Transverse colon (tissue), 4 donors: ENCODE measurements at regions not wholly inside any gene's neighbourhood (a gene's known extent, or its start where the extent isn't known, plus 50 kb on each side); places are given as distances from the start of the nearest gene placed in this dataset.
"Not testable (repeated sequence)": the region's sequence is repeated elsewhere in the genome, so short reads cannot be mapped to it uniquely, and the experiment has no call there.

Experiments
- DNase-seq: peaks from one replicate; pipeline ENCODE4 v3.0.0-alpha.2; 2019
- H3K27ac ChIP-seq, 4 donors: fragments of 200-600 bp; sonication (generic); 2 replicates each; pipeline ENCODE4 v1.5.1; 2016 to 2018; ENCODE audit warnings: inconsistent platforms in 4 of 4
- H3K27me3 ChIP-seq: fragments of 200-600 bp; sonication (generic); 2 replicates; pipeline ENCODE4 v1.5.1; 2017; ENCODE audit warnings: inconsistent platforms
- H3K36me3 ChIP-seq, 4 donors: fragments of 200-600 bp; sonication (generic); 2 replicates each; pipeline ENCODE4 v1.5.1; 2017 to 2019; ENCODE audit warnings: inconsistent platforms in 4 of 4
- H3K4me1 ChIP-seq, 4 donors: fragments of 200-600 bp; sonication (generic); 2 replicates each; pipeline ENCODE4 v1.5.1; 2017 to 2020; ENCODE audit warnings: inconsistent platforms in 4 of 4
- H3K4me3 ChIP-seq, 4 donors: fragments of 200-600 bp; sonication (generic); 1 replicate in 1 of 4; 2 replicates in 3 of 4; pipeline versions ENCODE4 v1.5.1 to v1.6.1; 2017 to 2019; ENCODE audit warnings: inconsistent platforms in 4 of 4
- H3K9me3 ChIP-seq, 2 donors: fragments of 200-600 bp; sonication (generic); 2 replicates each; pipeline ENCODE4 v1.5.1; 2017 to 2019; ENCODE audit warnings: inconsistent platforms in 2 of 2
- EP300 ChIP-seq: sonication (generic); formaldehyde crosslinking; IDR thresholded peaks from one replicate; pipeline ENCODE4 v1.6.1; 2017; ENCODE audit warnings: antibody characterized with exemption, low read depth
- POLR2A ChIP-seq: fragments of 450-650 bp; IDR thresholded peaks from one replicate; pipeline ENCODE4 v1.6.1; 2016; ENCODE audit warnings: antibody characterized with exemption, mild to moderate bottlenecking, moderate library complexity
- POLR2AphosphoS5 ChIP-seq, 3 donors: sonication (generic); formaldehyde crosslinking; IDR thresholded peaks; one replicate each; pipeline ENCODE4 v1.6.1; 2016; ENCODE audit warnings: antibody characterized with exemption in 3 of 3
- WGBS, 2 donors: methylation state at CpG; one replicate each; pipeline ENCODE4 v1.1.5; 2018; ENCODE audit warnings: low coverage in 1 of 2; 5-methylcytosine and 5-hydroxymethylcytosine counted together
- in situ Hi-C, 4 donors: fragments of 200-750 bp; cut with MboI; loops; one replicate each; pipeline versions ENCODE4 v1.15.0 to v1.15.1; 2017; ENCODE audit warnings: low sequenced_read_pairs in 3 of 4, low pct_ligation_motif_present in 1 of 4, low pct_unique_long_range_greater_than_20kb in 1 of 4
- intact Hi-C: fragments of 100-400 bp; cut with DNase I; formaldehyde crosslinking; loops from one replicate; pipeline ENCODE4 v1.15.1; 2023; ENCODE audit warnings: low total_unique reads
- TF ChIP-seq, protein P1 (sequence below), 5 experiments: fragments of 200-600 bp in 3 of 5; fragments of 450-650 bp in 2 of 5; sonication (generic) in 3 of 5; IDR thresholded peaks; 1 replicate in 2 of 5; 2 replicates in 3 of 5; pipeline ENCODE4 v1.5.1; 2016 to 2017; ENCODE audit warnings: antibody characterized with exemption in 5 of 5, inconsistent platforms in 3 of 5, mild to moderate bottlenecking in 2 of 5, moderate library complexity in 1 of 5

DNA sequence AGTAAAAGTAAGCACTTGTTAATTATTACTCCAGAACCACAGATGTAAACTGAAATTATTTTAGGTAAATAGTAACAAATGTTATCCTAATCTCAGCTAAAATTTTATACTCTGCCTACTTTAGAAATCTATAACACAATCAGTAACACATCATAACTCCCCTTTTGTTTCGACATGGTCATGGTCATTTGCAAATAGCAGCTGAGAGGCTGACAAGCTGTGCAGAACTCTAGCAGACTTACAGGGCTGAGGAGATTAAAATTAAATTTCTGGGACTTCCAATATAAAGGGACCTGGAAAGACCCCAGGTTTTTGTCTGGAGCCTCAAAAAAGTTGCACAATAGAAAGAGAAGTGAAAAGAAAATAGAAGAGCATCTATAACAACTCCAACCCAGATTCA lies 88.8 kb downstream of the PRL start:
- intact Hi-C loops (no loop called here), in situ Hi-C loops (no loop called here)
- H3K27me3 ChIP-seq = no peaks in the 10 kb centered on the region
- no peak overlapping the region for H3K4me3 ChIP-seq
- DNase-seq = no peak
- WGBS, 2 donors = 60 to 77% methylated on average over 1 of the region's 1 CpG
- TF ChIP-seq POLR2AphosphoS5 (IDR thresholded peaks at IDR 0.05) (no peak), POLR2A (no peak)
- TF ChIP-seq, protein P1, sequence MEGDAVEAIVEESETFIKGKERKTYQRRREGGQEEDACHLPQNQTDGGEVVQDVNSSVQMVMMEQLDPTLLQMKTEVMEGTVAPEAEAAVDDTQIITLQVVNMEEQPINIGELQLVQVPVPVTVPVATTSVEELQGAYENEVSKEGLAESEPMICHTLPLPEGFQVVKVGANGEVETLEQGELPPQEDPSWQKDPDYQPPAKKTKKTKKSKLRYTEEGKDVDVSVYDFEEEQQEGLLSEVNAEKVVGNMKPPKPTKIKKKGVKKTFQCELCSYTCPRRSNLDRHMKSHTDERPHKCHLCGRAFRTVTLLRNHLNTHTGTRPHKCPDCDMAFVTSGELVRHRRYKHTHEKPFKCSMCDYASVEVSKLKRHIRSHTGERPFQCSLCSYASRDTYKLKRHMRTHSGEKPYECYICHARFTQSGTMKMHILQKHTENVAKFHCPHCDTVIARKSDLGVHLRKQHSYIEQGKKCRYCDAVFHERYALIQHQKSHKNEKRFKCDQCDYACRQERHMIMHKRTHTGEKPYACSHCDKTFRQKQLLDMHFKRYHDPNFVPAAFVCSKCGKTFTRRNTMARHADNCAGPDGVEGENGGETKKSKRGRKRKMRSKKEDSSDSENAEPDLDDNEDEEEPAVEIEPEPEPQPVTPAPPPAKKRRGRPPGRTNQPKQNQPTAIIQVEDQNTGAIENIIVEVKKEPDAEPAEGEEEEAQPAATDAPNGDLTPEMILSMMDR (IDR thresholded peaks at IDR 0.05) = no peak
- no peak overlapping the region for H3K27ac ChIP-seq
- H3K9me3 ChIP-seq = no peaks in the 10 kb centered on the region
- H3K4me1 ChIP-seq = no peaks in the 10 kb centered on the region
- H3K36me3 ChIP-seq = no peaks in the 10 kb centered on the region

DNA sequence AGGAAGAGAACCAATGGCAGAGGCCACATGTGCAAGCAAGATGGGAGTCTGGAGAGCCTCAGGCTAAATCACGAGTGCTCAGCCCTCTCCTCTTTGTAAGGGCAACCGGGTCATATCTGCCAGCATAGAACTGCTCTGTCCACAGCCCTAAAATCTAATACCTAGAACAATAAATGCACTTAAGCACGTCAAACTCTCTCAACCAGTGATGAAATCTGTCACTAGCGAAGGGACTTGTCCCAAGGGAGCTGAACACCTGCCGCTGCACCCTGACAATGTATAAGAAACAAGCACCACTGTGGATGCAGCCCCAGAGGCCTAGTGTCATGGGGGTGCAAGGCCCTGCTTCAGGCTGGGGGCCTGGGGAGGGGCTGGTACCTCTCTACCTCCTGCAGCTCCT lies 82.5 kb downstream of the PRL start:
- in situ Hi-C loops = no loop called here

DNA sequence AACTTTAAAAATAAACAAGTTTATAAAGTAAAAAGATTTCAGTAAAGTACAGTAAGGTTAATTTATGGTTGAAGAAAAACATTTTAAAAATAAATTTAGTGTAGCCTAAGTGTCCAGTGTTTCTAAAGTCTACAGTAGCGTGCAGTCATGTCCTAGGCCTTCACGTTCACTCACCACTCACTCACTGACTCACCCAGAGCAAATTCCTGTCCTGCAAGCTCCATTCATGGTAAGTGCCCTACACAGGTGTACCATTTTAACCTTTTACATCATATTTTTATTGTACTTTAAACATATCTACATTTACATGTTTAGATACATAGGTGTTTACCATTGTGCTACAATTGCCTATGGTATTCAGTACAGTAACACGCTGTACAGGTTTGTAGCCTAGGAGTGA lies 81.4 kb downstream of the PRL start:
- 68 to 100% methylated on average over 3 of the region's 3 CpGs for WGBS, 2 donors
- intact Hi-C loops, H3K27me3 ChIP-seq, H3K4me1 ChIP-seq, H3K9me3 ChIP-seq, H3K4me3 ChIP-seq, DNase-seq, H3K36me3 ChIP-seq, H3K27ac ChIP-seq, in situ Hi-C loops: not testable (repeated sequence)

More for the DNA sequence above, 82.5 kb downstream of the PRL start:
- Histone ChIP-seq H3K36me3 (no peaks in the 10 kb centered on the region), H3K4me1 (no peaks in the 10 kb centered on the region), H3K4me3 (no peak overlapping the region), H3K9me3 (no peaks in the 10 kb centered on the region), H3K27me3 (no peaks in the 10 kb centered on the region), H3K27ac (no peak overlapping the region)
- intact Hi-C loops = no loop called here
- 81% methylated on average over 5 of the region's 5 CpGs; no CpG with 5 or more reads in 1 of the 2 donors for WGBS, 2 donors
- TF ChIP-seq EP300 = no peak
- TF ChIP-seq POLR2A = no peak
- TF ChIP-seq, protein P1 (IDR thresholded peaks at IDR 0.05) = no peak
- TF ChIP-seq POLR2AphosphoS5 (IDR thresholded peaks at IDR 0.05) = no peak
- no peak for DNase-seq

DNA sequence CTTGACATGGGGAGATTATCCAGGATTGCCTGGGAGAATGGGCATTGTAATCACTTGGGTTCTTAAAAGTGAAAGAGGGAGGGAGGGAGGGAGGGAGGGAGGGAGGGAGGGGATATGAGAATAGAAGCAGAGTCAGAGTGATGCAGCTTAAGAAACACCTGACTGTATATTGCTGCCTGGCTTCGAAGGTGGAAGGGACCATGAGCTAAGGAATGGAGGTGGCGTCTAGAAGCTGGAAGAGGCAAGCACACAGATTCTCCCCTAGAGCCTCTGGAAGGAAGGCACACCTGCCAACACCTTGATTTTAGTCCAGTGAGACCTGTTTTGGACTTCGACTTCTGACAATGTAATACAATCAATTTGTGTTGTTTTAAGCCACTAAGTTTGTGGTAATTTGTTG lies 78.4 kb downstream of the PRL start:
- WGBS, 2 donors = 79 to 87% methylated on average over 3 of the region's 3 CpGs
- no peaks in the 10 kb centered on the region for H3K27me3 ChIP-seq
- H3K27ac ChIP-seq = no peak overlapping the region
- DNase-seq = no peak
- in situ Hi-C loops = no loop called here
- H3K9me3 ChIP-seq = no peaks in the 10 kb centered on the region
- H3K4me1 ChIP-seq = no peaks in the 10 kb centered on the region
- H3K36me3 ChIP-seq = no peaks in the 10 kb centered on the region
- H3K4me3 ChIP-seq = no peak overlapping the region
- TF ChIP-seq POLR2A (no peak), EP300 (no peak), POLR2AphosphoS5 (IDR thresholded peaks at IDR 0.05) (no peak)
- intact Hi-C loops = no loop called here

DNA sequence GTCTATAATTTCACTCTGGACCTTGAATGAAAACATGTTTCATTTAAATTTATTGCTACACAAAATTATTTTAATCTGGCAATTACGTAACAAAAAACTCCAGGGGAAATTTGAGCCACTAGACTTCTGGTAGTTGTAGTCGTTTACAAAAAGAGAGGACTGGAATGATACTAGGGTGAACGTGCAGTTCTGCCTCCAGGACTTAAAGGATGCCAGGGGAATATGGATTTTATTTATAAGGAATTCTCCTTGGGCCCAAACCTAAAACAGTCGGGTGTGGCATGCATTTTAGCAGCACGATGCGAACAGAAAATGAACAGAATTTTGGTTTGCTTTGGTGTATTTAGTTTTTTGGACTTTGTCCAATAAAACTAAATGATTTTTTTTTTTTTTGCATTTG lies 76.9 kb downstream of the PRL start:
- no peaks in the 10 kb centered on the region for H3K36me3 ChIP-seq
- WGBS, 2 donors = 71 to 75% methylated on average over 6 of the region's 6 CpGs
- TF ChIP-seq EP300 (no peak), POLR2AphosphoS5 (IDR thresholded peaks at IDR 0.05) (no peak)
- no peak for DNase-seq
- in situ Hi-C loops = no loop called here
- intact Hi-C loops = no loop called here
- H3K4me3 ChIP-seq = no peak overlapping the region
- no peaks in the 10 kb centered on the region for H3K4me1 ChIP-seq
- H3K27ac ChIP-seq = no peak overlapping the region
- no peaks in the 10 kb centered on the region for H3K27me3 ChIP-seq
- H3K9me3 ChIP-seq = no peaks in the 10 kb centered on the region

DNA sequence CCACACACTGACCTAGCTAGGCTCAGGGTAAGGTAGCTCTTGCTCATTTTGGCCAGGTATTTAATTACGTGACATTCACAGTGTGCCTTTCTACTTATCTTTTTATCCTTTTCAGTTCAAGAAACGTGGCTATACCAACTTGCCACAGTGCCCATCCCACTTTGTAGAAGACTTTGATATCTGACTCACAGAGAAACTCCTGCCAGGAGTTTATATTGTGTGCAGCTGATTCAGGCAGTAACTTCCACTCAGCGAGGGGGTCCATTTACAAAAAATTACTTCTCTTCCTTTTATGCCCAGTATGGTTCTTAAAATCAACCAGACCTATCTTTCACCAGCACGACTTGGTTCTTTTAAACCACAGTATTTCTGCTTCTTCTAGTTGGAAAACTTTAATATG lies 75.6 kb downstream of the PRL start:
- WGBS, 2 donors = 66 to 67% methylated on average over 4 of the region's 4 CpGs
- Histone ChIP-seq H3K4me3 (no peak overlapping the region), H3K9me3 (no peaks in the 10 kb centered on the region), H3K36me3 (no peaks in the 10 kb centered on the region), H3K27me3 (no peaks in the 10 kb centered on the region), H3K4me1 (no peaks in the 10 kb centered on the region), H3K27ac (no peak overlapping the region)
- in situ Hi-C loops (no loop called here), intact Hi-C loops (no loop called here)
- TF ChIP-seq POLR2AphosphoS5 (IDR thresholded peaks at IDR 0.05) (no peak), POLR2A (no peak), EP300 (no peak)
- TF ChIP-seq, protein P1 (IDR thresholded peaks at IDR 0.05) = no peak
- no peak for DNase-seq
